HPDE6-E6E7 (cell line): ENCODE measurements at regions not wholly inside any gene's neighbourhood (a gene's known extent, or its start where the extent isn't known, plus 50 kb on each side); places are given as distances from the start of the nearest gene placed in this dataset.
A peak's percentile ranks its signal among the peaks of the same experiment; 100 is the strongest.

ENCODE experiments used
- DNase-seq: peaks from one replicate; pipeline ENCODE4 v3.0.0; 2011; ENCODE audit warnings: missing footprints; ENCODE audit errors: extremely low spot score

- DNase-seq = peak; percentile 31
Measured at GRCh38 chr14:52380294-52380693, 66.2 kb downstream of the PTGER2 start.
